NCI-H2081 (cell line): ENCODE measurements at regions not wholly inside any gene's neighbourhood (a gene's known extent, or its start where the extent isn't known, plus 50 kb on each side); places are given as distances from the start of the nearest gene placed in this dataset.
A peak's percentile ranks its signal among the peaks of the same experiment; 100 is the strongest.

Experiments used
- DNase-seq, 2 experiments: peaks; one replicate each; lab custom pipeline; 2025; lab: John Stamatoyannopoulos, UW

DNA sequence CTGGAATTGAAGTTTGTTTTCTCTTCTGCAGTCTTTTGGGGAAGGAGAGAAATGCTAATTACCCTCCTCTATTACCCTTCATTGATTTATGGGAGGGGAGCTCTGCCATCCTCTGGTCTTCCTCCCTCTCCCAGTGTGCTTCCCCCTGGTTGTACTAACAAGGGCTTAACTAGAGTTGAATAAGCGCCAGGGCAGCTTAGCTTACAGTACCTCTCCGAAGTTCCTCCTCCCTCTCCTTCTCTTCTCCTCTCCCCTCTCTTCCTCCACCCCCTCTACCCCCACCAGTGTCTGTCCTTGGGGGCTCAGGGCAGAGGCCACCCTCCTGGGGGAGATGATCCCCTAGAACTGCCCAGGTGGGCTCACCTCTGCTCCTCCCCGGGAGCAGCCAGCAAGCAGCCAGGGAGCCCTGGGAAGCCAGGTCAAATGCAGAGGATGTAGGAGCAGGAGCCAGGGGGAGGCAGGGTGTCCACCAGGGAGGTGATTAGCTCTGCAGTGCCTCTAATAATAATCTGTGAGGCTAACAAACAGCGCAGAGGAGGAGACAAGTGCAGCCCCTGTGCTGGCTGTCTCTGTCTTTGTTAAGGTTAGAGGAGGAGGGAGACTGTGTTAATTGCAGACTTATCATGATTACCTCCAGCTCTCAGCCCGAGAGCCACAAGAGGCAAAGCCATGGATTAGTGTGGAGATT, 191.6 kb upstream of the CADM1 start:
- DNase-seq, result peak in 1 of 2 experiments; percentile 57

DNA sequence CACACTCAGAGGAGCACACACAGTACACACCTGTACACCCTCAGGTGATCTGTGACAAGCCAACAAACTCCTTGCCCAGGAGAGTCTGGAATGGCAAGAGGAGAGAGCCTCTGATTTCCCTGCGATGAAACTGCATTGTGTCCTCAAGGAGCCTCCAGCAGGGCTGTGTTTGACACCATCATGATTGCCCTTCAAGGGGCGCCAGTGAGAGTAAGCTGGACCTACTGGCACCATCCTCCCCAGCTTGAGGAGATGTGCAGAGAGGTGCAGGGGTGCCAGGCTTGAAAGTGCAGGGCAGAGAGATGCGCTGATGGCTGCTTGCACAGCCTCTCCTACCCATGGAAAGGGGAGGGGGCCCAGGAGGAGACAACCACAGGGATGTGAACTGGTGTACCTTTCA, 188.8 kb upstream of the CADM1 start:
- DNase-seq, result no peak

DNA sequence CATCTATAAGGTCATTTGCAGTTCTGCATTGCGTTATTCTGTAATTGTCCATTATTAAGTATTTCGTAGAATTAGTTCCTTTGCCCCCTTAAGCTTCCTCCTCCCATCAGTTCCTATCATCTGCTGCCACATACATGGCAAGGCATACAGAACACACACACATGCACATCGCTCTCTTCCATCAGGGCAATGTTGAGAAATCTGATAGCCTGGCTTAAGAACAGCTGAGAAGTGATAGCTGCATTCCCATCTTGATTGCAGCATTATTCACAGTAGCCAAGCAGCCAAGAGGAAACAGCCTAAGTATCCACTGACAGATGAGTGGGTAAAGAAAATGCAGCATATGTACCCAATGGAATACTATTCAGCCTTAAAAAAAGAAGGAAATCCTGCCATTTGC, 186.8 kb upstream of the CADM1 start:
- no peak for DNase-seq

DNA sequence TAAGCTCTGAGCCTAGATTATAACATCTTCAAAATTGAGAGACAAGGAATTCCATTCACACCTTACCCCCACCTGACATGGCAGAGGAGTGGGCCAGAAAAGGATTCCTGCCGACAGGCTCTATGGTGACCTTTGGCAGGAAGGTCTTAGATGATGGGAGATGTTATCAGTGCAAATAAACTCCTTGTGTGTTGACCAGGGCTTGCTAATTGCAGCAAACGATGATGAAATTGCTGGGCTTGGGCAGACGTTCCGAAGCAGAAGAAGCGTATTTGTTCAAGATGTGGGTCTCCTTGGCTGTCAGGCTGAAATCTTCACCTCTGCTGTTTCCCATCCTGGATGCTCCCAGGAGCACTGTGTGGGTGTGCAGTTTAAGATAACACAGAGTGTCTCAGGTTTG, 183.7 kb upstream of the CADM1 start:
- no peak for DNase-seq

DNA sequence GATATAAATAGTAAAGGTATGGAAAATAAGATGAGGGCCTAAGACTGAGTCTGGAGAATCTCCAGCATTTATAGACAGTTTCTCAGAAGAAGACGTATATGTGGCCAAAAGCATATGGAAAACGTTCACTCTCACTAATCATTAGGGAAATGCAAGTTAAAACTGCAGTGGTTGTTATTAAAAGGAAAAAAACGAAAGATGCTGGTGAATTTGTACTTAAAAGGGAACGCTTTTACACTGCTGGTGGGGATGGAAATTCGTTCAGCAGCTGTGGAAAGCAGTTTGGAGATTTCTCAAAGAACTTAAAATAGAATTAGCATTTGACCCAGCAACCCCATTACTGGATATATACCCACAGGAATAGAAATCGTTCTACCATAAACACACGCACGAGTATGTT, 180.5 kb upstream of the CADM1 start:
- no peak for DNase-seq

DNA sequence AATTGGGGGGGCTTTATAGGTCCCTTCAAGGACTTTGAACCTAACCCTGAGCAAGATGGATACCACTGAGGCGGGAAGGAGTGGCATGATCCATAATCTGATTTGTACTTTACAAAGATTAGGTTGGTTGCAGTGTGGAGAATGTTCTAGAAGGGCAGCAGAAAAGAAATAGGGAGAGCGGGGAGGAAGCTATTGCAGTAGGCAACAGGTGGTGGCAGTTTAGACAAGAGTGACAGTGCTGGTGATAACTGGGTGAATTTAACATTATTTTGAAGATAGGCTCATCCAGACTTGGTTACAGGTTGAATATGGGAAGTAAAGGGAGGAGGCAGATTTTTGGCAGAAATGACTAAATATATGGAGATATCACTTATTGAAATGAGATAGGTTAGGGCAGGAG, 179.9 kb upstream of the CADM1 start:
- no peak for DNase-seq

DNA sequence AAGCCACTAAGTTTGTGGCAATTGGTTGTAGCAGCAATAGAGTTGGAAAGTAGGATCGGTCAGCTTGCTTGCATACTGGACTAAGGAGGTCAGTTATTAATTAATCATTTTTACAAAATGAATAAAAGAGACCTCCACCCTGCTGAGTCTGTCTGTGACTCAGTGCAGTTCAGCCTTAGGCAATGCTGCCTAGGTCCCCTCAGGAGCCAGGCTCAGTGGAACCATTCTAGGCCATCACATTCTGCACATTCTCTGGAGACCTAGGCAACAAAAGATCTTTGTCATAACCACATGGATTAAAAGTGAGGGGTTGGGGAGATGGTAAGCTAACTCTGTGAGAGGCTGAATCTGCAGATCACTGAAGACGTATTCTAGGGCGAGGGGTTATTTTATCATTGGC, 178.7 kb upstream of the CADM1 start:
- no peak for DNase-seq

DNA sequence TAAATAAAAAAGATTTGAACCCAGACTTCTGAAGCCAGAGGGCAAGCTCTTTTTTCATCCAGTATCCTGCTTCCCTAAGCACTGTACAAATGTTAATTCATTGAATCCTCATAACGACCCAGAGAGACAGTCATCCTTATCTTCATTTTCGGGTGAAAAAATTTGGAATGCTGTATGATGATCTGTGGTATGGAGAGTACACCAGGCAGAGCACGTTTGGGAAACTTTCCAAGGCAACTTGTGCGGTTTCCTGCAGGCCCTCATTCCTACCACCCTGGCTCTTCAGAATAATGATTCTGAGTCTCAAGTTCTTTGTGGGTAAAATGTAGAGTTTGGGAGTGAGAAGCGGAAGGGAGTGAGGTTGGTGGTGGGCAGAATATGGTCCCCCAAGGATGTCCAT, 177.9 kb upstream of the CADM1 start:
- DNase-seq, result no peak

DNA sequence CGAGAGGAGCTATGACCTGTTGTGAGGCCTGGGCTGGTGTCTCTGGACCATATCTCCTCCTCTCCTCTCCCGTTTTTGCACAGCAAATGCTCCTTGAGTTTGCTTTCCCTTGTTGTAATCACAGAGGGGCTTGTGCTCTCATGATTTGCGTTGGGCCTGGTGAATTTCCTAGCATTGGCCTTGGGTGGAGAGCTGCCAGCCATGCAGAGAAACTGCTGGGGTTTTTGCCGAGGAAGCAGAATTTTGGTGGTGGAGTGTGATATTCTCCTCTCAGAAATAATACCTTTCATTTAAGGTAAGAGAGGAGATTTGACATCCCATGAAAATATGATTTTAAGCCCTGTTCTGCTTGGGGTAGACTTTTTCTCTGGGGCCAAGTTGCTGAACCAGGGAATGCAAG, 175.7 kb upstream of the CADM1 start:
- DNase-seq, result no peak

DNA sequence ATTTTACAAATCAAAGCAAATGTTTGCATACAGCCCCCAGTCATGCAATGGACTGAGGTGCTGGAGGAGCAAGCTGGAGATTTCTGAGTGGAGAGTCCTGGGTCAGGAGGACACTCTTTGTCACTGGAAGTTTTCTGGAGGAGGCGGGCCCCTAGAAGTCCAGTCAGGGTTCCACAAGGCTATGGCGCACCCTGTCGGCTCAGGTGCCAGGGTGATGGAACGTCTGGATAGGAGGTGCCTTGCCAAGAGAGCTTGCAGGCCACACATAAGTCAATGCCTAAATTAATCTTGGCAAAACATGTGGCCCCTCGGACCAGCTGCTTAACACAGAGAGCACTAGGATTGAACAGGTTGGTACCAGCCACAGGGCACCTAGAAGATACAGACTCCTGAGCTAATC, 174.7 kb upstream of the CADM1 start:
- peak; percentile 44 to 84 for DNase-seq

DNA sequence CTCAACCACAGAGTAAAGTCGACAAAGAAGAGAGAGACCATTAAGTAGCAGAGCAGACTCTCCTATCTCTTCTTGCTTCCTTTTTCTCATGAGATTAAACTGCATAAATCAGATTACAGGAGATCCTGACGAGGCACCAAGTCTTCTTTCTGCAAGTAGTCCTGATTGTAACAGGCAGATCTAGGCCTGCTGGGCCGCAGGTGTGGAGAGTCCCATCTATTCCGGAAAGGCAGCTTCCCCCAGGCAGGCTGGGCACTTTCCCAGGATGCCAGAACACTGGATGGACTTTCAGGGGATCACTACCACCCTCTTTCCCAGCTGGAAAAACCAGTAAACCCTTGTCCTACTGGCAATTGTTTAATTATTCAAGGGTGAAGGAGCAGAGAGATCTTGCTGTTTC, 173.0 kb upstream of the CADM1 start:
- DNase-seq, result no peak

DNA sequence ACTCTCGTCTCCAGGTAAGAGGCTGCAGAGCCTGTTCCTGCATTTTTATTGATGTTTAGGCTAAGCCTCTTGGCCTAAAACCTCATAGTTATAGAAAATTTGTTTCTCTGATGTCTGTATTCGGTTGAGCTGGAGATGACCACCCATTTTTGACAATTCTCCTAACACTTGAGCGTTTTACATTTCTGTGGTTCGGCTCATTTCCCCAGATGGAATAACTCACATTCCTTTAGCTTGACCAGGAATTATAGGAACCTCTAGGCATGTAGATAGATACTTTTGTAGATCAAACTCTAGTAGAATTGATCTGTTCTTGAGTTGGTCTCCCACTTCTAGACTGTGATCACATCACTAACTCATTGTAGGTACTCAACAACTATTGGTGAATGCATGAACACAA, 172.6 kb upstream of the CADM1 start:
- no peak for DNase-seq

DNA sequence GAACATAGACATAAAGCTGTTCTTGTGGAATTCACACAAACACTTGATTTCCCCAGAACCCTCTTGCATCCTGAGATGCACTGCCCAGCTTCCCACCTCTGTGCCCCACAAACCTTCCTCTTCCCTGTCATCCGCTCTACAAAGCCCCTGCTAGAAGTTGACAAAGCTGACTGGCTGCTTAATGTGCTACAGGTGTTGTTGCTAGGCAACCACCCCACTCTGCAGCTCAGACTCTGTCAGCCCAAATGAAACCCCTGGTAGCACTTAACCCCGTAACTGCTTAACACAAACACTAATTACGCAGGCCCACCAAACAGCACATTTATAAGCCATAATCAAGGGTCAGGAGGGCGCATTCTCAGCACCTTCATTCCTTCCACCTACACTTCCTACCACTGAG, 172.0 kb upstream of the CADM1 start:
- DNase-seq, result peak in 1 of 2 experiments; percentile 22

DNA sequence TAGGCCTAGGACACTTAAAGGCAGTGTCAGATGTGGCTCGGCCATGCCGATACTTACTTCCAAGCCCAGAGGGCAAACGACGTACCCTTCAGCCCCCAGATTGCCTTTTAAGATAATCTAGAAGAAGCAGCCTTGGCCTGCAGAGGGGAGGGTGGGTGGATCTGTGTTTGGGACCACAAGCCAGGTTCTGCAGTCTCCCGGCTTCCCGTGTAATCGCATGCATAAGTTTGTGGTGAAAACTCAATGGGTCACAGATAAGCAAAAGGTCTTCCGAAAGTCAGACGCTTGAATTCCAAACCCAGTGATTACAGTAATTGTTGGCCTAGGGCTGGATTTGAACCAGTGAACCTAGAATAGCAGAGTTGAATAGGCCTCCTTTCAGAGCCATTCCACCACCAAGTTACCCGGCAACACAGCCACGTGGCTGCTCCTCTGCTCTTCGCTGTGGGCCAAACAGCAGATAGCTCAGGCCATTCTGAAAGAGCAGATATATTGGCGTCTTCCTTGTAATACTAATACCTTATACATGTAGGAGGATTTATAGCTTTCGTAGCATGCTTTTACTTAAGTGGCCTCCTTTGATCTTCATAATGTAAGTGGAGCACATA, 170.8 kb upstream of the CADM1 start:
- no peak for DNase-seq

DNA sequence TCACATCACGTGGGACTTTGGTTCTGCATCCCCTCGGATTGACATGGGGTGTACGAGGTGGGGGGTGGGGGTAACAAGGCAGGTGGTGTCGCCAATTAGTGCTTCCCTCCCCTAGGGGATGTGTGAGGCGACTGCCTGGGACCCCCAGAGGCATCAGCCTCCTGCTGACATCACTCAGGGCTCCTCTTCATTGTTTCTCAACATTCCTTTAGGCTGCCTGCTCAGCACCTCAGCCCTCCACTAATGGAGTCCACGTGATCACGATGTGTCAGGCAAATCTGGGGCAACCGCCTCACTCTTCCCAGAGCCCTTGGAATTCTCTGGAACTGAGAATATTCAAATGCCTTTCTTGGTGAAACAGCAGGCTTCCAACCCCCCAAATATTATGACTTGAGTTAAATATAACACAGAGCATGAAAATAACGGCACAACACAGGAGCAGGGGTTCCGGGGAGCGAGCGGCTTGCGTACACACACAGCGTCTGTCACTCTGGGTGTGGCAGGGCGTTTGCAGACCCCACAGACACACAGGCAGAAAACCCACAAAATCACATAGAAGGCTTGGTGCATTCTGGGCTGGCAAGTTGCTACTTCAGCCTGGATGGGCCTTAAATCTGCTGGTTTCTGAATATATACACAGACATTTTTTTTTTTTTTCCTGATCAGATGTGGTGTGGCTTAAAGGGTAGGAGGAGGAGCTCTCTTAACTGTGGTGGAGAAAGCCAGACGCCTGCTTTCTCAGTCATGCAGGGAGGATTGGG, 170.1 kb upstream of the CADM1 start:
- DNase-seq, result no peak

DNA sequence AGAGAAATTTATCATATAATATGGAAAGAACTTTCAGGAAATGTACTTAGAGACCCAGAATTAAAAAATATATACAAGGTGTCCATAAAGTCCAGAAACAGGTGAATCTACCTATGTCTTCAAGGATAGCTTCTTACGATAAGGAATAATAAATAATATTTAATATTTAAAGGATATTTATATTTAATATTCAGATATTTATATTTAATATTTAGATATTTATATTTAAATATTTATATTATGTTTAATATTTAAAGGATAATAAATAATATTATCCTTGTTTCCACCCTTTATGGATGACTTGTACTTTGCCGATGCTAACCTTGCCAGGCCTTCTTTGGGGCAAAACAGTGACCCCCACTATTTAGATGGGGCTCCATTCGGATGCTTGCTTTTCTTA, 169.5 kb upstream of the CADM1 start:
- DNase-seq, result no peak

DNA sequence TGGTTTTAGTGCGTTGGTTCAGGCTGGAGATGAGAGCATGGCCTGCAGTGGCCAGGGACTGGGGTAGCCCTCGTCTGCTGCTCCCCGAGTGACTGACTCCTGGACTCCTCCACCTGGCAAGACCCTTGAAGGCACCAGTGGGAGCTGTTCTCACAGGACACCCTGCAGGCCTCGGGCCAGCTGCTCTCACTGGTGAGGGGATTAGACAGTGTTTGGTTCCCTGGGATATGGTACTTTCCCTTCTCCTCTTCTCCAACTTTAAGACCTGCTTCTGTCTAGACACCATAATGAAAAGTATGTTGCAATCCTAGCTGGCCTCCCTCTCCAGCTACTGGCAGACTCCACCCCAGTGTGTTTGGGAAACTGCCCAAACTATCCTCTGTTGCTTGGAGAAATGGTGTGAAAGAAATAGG, 168.8 kb upstream of the CADM1 start:
- no peak for DNase-seq

DNA sequence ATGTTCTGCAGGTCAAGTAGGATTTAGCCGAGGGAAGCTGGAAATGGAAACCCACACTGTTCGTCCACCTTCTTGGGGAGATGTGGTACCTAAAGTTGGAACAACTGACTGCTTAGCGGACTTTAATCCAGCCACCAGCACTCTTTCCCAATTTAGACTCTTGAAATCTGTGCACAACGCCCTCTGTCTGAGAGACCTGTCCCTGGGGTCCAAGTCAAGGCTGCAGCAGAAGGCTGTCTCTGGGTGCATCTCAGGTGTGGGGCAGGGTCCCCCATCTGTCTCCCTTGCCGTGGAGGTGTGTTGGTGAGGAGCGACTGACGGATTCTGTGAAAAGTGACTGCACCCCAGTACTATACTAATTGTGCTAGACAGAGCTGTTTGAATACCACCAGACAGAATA, 168.2 kb upstream of the CADM1 start:
- no peak for DNase-seq

DNA sequence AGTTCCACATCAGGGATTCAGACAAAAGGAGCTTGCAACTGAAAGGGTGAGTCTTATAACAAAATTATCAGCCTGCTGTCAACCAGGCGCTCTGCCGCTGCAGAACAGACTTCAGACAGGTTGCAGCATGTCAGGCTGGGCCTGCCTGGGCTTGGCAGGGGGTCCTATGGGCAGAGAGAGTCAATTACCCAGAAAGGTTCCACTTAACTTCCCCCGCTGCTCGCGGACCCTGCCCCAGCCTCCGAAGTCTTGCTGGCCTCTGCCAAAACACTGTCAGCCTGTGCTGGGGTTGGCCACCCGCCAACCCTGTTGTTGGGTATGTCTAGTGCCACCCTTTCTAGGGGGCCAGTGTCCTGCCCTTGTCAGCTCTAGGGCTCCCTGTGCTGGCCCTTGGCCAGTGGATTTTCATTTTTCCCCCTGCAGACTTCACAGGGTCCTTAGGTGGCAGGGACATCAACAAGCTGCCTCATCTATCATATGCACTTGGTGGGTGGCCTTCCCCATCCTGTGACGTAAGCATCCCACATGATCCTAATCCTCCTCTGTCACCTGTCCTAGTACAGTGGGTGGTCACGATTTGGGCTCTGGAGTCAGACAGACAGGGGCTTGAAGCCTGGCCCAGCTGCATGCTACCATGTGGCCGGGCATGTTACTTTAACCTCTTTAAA, 166.5 kb upstream of the CADM1 start:
- DNase-seq, result peak; percentile 80 to 90

DNA sequence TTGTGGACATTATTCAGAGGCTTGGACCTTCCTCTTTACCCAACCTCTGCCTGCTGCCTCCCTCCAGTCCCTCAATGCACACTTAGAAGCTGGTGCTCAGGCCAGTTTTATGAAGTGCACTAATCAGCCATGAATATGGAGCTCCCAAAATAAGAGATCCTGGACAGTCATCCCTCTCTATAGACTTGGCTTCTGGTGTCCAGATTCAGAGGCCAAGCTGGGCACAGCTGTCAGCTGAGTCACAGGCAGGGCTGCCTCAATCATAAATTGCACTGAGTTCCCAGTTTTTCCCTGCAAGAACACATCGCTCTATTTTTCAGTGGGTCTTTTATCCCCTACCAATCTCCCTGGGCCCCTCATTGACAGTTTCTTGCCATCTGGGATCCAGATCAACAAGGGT, 161.7 kb upstream of the CADM1 start:
- no peak for DNase-seq

DNA sequence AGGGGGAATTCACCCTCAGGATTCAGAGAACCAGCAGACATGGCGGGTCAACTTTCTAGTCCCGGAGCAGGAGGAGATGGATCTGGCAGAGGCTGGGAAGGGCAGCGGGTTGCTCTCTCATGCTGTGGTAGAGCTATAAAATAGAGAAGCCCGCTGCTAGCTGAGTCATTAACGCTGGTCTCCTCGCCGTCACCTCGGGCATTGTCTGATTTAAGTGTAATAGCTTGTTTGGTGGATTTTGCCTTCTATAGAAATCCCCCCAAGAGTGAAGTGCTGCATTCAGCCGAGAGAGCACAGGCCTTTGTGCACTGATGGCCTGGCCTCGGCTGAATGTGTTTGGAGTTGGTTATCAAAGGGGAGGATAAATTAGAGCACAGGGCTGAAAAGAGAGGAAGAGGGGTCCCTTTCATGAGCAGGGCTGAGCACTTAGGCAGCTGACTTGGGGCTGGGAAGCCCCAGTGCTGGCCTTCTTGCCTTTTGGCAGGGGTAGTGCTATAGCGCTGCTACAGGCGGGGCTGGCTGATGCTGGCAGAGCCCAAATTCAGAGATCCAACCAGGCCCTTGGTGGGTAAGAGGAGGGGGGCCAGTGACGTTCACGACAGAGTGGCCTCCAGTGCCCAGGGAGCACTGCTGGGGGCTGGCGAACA, 161.1 kb upstream of the CADM1 start:
- no peak for DNase-seq

DNA sequence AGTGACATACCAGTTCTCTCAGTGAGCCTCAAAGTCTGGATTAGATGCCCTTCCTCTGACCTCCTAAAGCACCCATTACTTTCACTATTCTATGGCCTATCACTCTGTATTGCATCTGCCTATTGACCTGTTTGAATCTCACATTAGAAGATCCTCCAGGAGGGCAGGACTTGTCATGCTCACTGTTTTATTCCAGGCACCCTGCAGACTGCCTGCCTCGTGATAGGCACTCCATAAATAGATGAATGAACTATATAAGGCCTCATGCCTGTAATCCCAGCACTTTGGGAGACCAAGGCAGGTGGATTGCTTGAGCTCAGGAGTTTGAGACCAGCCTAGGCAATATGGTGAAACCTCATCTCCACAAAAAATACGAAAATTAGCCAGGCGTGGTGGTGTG, 160.1 kb upstream of the CADM1 start:
- DNase-seq, result no peak
